ENCODE measurements at regions not wholly inside any gene's neighbourhood (a gene's known extent, or its start where the extent isn't known, plus 50 kb on each side); places are given as distances from the start of the nearest gene placed in this dataset.

GRCh38 chr11:131178020-131178419, 192.4 kb upstream of the NTM start:
- Mint-ChIP-seq H3K4me3 (no peak overlapping the region), H3K27me3 (no peaks in the 10 kb centered on the region), H3K36me3 (ENCODE audit: low read depth) (no peaks in the 10 kb centered on the region), H3K27ac (no peak overlapping the region), H3K9me3 (peaks cover 8% of the 10 kb centered on the region), H3K4me1 (ENCODE audit: low read depth) (no peaks in the 10 kb centered on the region)

- Mint-ChIP-seq H3K4me3 (no peak overlapping the region), H3K9me3 (peaks cover 8% of the 10 kb centered on the region), H3K27ac (no peak overlapping the region), H3K4me1 (ENCODE audit: low read depth) (no peaks in the 10 kb centered on the region), H3K27me3 (peaks cover 4% of the 10 kb centered on the region), H3K36me3 (ENCODE audit: low read depth) (no peaks in the 10 kb centered on the region)
Observed at GRCh38 chr11:131178596-131178995, 191.8 kb upstream of the NTM start.

GRCh38 chr11:131179836-131180235, 190.6 kb upstream of the NTM start:
- H3K4me1 Mint-ChIP-seq (ENCODE audit: low read depth), result no peaks in the 10 kb centered on the region
- peaks cover 8% of the 10 kb centered on the region for H3K9me3 Mint-ChIP-seq
- H3K36me3 Mint-ChIP-seq (ENCODE audit: low read depth), result no peaks in the 10 kb centered on the region
- peaks cover 4% of the 10 kb centered on the region for H3K27me3 Mint-ChIP-seq
- H3K27ac Mint-ChIP-seq, result no peak overlapping the region
- no peak overlapping the region for H3K4me3 Mint-ChIP-seq

- no peak overlapping the region for H3K27ac Mint-ChIP-seq
Observed at GRCh38 chr11:131185915-131186314, 184.5 kb upstream of the NTM start.

GRCh38 chr11:131186629-131187101, 183.8 kb upstream of the NTM start:
- H3K9me3 Mint-ChIP-seq, result no peaks in the 10 kb centered on the region
- no peak overlapping the region for H3K4me3 Mint-ChIP-seq
- peaks cover 14% of the 10 kb centered on the region for H3K27me3 Mint-ChIP-seq
- H3K4me1 Mint-ChIP-seq (ENCODE audit: low read depth), result no peaks in the 10 kb centered on the region
- H3K36me3 Mint-ChIP-seq (ENCODE audit: low read depth), result no peaks in the 10 kb centered on the region
- H3K27ac Mint-ChIP-seq, result no peak overlapping the region

More at GRCh38 chr11:131185915-131186314, 184.5 kb upstream of the NTM start:
- H3K27me3 Mint-ChIP-seq, result peaks cover 14% of the 10 kb centered on the region
- H3K4me1 Mint-ChIP-seq (ENCODE audit: low read depth), result no peaks in the 10 kb centered on the region
- H3K9me3 Mint-ChIP-seq, result no peaks in the 10 kb centered on the region
- H3K4me3 Mint-ChIP-seq, result no peak overlapping the region
- no peaks in the 10 kb centered on the region for H3K36me3 Mint-ChIP-seq (ENCODE audit: low read depth)

GRCh38 chr11:131190446-131190845, 180.0 kb upstream of the NTM start:
- no peaks in the 10 kb centered on the region for H3K4me1 Mint-ChIP-seq (ENCODE audit: low read depth)
- no peak overlapping the region for H3K27ac Mint-ChIP-seq
- H3K27me3 Mint-ChIP-seq, result peaks cover 10% of the 10 kb centered on the region
- no peaks in the 10 kb centered on the region for H3K9me3 Mint-ChIP-seq
- H3K4me3 Mint-ChIP-seq, result no peak overlapping the region
- H3K36me3 Mint-ChIP-seq (ENCODE audit: low read depth), result no peaks in the 10 kb centered on the region

- H3K27me3 Mint-ChIP-seq, result peaks cover 10% of the 10 kb centered on the region
- no peak overlapping the region for H3K27ac Mint-ChIP-seq
- no peaks in the 10 kb centered on the region for H3K4me1 Mint-ChIP-seq (ENCODE audit: low read depth)
- H3K4me3 Mint-ChIP-seq, result no peak overlapping the region
- no peaks in the 10 kb centered on the region for H3K36me3 Mint-ChIP-seq (ENCODE audit: low read depth)
- H3K9me3 Mint-ChIP-seq, result no peaks in the 10 kb centered on the region
Observed at GRCh38 chr11:131191606-131192005, 178.8 kb upstream of the NTM start.

GRCh38 chr11:131192628-131193027, 177.8 kb upstream of the NTM start:
- Mint-ChIP-seq H3K4me1 (ENCODE audit: low read depth) (no peaks in the 10 kb centered on the region), H3K36me3 (ENCODE audit: low read depth) (no peaks in the 10 kb centered on the region), H3K9me3 (no peaks in the 10 kb centered on the region), H3K4me3 (no peak overlapping the region), H3K27me3 (peaks cover 7% of the 10 kb centered on the region), H3K27ac (no peak overlapping the region)

GRCh38 chr11:131193031-131193501, 177.3 kb upstream of the NTM start:
- H3K36me3 Mint-ChIP-seq (ENCODE audit: low read depth), result no peaks in the 10 kb centered on the region
- H3K9me3 Mint-ChIP-seq, result no peaks in the 10 kb centered on the region
- H3K27me3 Mint-ChIP-seq, result peaks cover 7% of the 10 kb centered on the region
- no peak overlapping the region for H3K4me3 Mint-ChIP-seq
- H3K27ac Mint-ChIP-seq, result no peak overlapping the region
- H3K4me1 Mint-ChIP-seq (ENCODE audit: low read depth), result no peaks in the 10 kb centered on the region

GRCh38 chr11:131194726-131195125, 175.7 kb upstream of the NTM start:
- no peaks in the 10 kb centered on the region for H3K4me1 Mint-ChIP-seq (ENCODE audit: low read depth)
- H3K27ac Mint-ChIP-seq, result no peak overlapping the region
- H3K9me3 Mint-ChIP-seq, result no peaks in the 10 kb centered on the region
- H3K4me3 Mint-ChIP-seq, result no peak overlapping the region
- H3K27me3 Mint-ChIP-seq, result no peaks in the 10 kb centered on the region
- no peaks in the 10 kb centered on the region for H3K36me3 Mint-ChIP-seq (ENCODE audit: low read depth)

- Mint-ChIP-seq H3K36me3 (ENCODE audit: low read depth) (no peaks in the 10 kb centered on the region), H3K9me3 (no peaks in the 10 kb centered on the region), H3K4me1 (ENCODE audit: low read depth) (no peaks in the 10 kb centered on the region), H3K27ac (no peak overlapping the region), H3K27me3 (no peaks in the 10 kb centered on the region), H3K4me3 (no peak overlapping the region)
Observed at GRCh38 chr11:131195661-131196517, 174.5 kb upstream of the NTM start.

- no peak overlapping the region for H3K27ac Mint-ChIP-seq
- no peak overlapping the region for H3K4me3 Mint-ChIP-seq
- no peaks in the 10 kb centered on the region for H3K9me3 Mint-ChIP-seq
Observed at GRCh38 chr11:131198161-131199014, 172.0 kb upstream of the NTM start.

GRCh38 chr11:131199015-131199280, 171.5 kb upstream of the NTM start:
- H3K9me3 Mint-ChIP-seq, result no peaks in the 10 kb centered on the region
- no peaks in the 10 kb centered on the region for H3K36me3 Mint-ChIP-seq (ENCODE audit: low read depth)
- no peak overlapping the region for H3K27ac Mint-ChIP-seq
- no peak overlapping the region for H3K4me3 Mint-ChIP-seq
- no peaks in the 10 kb centered on the region for H3K27me3 Mint-ChIP-seq
- no peaks in the 10 kb centered on the region for H3K4me1 Mint-ChIP-seq (ENCODE audit: low read depth)

More at GRCh38 chr11:131198161-131199014, 172.0 kb upstream of the NTM start:
- no peaks in the 10 kb centered on the region for H3K4me1 Mint-ChIP-seq (ENCODE audit: low read depth)
- H3K36me3 Mint-ChIP-seq (ENCODE audit: low read depth), result no peaks in the 10 kb centered on the region
- no peaks in the 10 kb centered on the region for H3K27me3 Mint-ChIP-seq

GRCh38 chr11:131201674-131202073, 168.7 kb upstream of the NTM start:
- Mint-ChIP-seq H3K9me3 (no peaks in the 10 kb centered on the region), H3K4me3 (no peak overlapping the region), H3K4me1 (ENCODE audit: low read depth) (no peaks in the 10 kb centered on the region), H3K36me3 (ENCODE audit: low read depth) (no peaks in the 10 kb centered on the region), H3K27me3 (no peaks in the 10 kb centered on the region), H3K27ac (no peak overlapping the region)

- Mint-ChIP-seq H3K36me3 (ENCODE audit: low read depth) (no peaks in the 10 kb centered on the region), H3K9me3 (peaks cover 3% of the 10 kb centered on the region), H3K27me3 (peaks cover 6% of the 10 kb centered on the region), H3K4me3 (no peak overlapping the region), H3K4me1 (ENCODE audit: low read depth) (no peaks in the 10 kb centered on the region), H3K27ac (no peak overlapping the region)
Observed at GRCh38 chr11:131203040-131203439, 167.4 kb upstream of the NTM start.

All from stimulated activated naive CD8-positive, alpha-beta T cell treated with anti-CD3 and anti-CD28 coated beads, Interleukin-15, Interleukin-2, amounts not matched to agents 100 ng/mL and 50 ng/mL, for 24 hours (primary cell).